Right ventricle myocardium inferior (tissue), 1 donor: ENCODE measurements at regions not wholly inside any gene's neighbourhood (a gene's known extent, or its start where the extent isn't known, plus 50 kb on each side); places are given as distances from the start of the nearest gene placed in this dataset.
"Not testable (repeated sequence)": the region's sequence is repeated elsewhere in the genome, so short reads cannot be mapped to it uniquely, and the experiment has no call there.

Experiments used
- ATAC-seq: fragments of 200-7000 bp; cut with Tn5 transposase; one replicate; pipeline ENCODE4 v1.9.1; 2020; ENCODE audit warnings: mild to moderate bottlenecking, moderate library complexity
- DNase-seq: peaks from one replicate; pipeline ENCODE4 v3.0.0; 2021; ENCODE audit errors: missing footprints
- intact Hi-C: fragments of 100-400 bp; cut with DNase I; formaldehyde crosslinking; loops from one replicate; pipeline ENCODE4 v1.11.0; 2022
- donor health status: DM: no; HTN: yes; CAD: no; lungs with severe emphysema.

DNA sequence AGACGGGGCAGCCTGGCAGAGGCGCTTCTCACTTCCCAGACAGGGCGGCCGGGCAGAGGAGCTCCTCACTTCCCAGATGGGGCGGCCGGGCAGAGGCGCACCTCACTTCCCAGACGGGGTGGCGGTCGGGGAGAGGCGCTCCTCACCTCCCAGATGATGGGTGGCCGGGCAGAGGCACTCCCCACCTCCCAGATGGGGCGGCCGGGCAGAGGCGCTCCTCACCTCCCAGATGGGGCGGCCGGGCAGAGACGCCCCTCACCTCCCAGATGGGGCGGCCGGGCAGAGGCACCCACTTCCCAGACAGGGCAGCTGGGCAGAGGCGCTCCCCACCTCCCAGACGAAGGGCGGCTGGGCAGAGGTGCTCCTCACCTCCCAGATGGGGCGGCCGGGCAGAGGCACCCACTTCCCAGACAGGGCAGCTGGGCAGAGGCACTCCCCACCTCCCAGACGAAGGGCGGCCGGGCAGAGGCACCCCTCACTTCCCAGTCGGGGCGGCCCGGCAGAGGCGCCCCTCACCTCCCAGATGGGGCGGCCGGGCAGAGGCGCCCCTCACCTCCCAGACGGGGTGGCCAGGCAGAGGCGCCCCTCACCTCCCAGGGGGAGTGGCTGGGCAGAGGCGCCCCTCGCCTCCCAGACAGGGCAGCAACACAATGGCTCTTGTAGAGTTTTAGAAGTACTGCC lies 258.8 kb downstream of the HAPSTR1 start:
- ATAC-seq, intact Hi-C loops: not testable (repeated sequence)

DNA sequence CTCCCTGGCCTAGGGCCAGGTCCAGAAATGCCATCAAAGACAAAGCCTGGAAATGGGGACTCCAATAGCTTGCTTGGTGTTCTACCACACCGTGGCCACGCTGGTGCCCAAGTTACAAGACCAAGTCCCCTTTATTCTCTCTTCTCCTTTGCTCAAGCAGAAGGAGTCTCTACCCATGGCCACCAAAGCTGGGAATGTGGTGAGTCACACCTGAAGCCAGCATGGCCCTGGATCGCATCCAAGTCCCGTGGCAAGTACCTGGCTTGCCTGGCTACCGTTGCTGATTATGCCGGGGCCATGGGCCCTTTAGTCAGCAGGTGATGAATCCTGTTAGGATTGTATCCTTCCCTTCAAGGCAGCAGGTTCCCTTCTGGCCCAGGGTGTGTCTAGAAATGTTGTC lies 260.0 kb downstream of the HAPSTR1 start:
- ATAC-seq (no peak), DNase-seq (no peak)
- intact Hi-C loops, result no loop called here

More for the DNA sequence above, 258.8 kb downstream of the HAPSTR1 start:
- DNase-seq, result not testable (repeated sequence)

DNA sequence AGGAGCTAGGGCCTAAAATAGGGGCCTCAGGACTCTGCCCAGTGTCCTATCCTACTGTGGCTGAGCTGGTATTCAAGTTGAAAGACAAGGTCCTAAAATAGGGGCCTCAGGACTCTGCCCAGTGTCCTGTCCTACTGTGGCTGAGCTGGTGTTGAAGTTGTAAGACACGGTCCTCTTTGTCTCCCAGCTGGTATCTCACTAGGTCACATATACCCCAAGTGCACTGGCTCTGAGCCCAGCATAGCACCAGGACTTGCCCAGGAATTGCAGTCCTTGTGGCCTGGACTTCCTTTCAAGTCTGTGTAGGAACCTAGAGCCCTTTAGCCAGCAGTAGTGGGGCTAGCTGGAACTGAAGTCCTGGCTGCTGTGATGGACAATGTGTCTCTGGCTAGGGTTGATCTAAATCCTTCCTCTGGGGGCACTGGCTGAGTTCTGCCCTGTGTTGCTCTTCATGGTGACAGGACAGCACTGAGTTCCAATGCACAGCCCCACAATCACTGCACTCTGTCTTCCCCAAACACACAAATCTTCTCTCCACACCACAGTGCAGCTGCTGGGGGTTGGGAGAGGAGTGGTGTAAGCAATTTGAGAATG lies 260.5 kb downstream of the HAPSTR1 start:
- ATAC-seq, result peak; percentile 91
- intact Hi-C loops, result no loop called here
- DNase-seq, result no peak

DNA sequence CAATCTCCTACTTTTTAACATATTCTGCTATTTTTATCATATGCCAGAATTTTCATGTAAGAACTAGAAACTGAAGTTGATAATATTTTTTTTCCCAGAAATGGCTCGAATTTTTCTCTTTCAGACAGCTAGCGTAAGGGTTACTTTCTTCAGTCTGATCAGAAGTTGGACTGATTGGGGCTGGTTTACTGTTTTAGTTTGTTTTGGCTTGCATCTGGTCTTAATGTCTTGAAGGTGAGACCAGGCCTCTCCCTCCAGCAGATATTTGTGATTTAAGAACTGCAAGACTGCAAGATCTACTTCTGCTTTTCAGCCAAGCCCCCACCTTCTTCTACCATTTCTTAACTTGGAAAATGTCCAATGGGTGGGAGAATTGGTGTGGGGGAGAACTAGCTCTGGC lies 266.4 kb downstream of the HAPSTR1 start:
- no peak for DNase-seq
- intact Hi-C loops, result no loop called here
- ATAC-seq, result no peak

DNA sequence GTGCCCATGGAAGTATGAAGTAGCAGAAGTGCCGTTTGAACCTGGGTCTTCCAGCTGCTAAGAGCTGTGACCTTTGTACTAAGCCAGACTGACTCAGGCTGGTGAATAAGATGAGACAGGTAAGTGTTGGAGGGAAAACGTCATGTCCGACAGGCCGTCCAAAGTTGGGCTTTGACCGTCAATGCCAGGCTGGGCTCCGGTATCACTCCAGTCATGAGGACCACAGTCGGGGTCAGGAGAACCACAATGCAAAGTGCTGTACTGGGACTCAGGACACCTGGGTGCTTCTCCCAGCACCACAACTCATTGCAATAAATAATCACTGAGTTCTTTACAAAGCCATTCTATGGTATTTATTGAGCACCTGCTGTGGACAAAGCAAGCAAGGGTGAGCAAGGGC lies 268.6 kb downstream of the HAPSTR1 start:
- DNase-seq, result no peak
- intact Hi-C loops, result no loop called here

DNA sequence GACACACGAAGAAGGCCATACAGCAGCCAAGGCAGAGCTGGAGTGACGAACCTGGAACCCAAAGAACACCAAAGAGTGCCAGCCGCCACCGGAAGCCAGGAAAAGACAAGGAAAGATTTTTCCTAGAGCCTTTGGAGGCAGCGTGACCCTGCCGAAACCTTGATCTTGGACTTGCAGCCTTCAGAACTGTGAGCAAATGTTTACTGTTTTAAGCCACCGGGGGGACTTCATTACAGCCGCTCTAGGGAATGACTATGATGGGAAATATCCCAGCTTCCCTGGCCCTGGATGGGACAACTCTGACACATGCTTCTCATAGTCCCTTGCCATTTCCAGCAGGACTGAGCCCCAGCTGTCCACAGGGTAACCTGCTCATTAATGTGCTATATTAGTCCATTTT lies 270.6 kb downstream of the HAPSTR1 start:
- intact Hi-C loops, result no loop called here

More for the DNA sequence above, 268.6 kb downstream of the HAPSTR1 start:
- no peak for ATAC-seq

DNA sequence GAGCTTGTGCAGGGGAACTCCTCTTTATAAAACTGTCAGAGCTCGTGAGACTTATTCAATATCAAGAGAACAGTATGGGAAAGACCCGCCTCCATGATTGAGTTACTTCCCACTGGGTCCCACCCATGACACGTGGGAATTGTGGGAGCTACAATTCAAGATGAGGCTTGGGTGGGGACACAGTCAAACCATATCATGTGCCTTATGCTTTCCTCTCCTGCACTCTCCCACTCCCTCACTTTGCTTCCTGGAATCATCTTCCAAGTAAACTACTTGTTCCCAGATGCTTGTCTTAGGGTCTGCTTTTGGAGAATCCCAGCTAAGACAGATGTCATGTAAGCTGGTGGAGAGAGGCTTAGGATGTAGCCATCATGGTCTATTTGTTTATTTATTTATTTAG lies 271.2 kb downstream of the HAPSTR1 start:
- DNase-seq (no peak), ATAC-seq (no peak)
- intact Hi-C loops, result no loop called here

More for the DNA sequence above, 270.6 kb downstream of the HAPSTR1 start:
- DNase-seq (no peak), ATAC-seq (no peak)

DNA sequence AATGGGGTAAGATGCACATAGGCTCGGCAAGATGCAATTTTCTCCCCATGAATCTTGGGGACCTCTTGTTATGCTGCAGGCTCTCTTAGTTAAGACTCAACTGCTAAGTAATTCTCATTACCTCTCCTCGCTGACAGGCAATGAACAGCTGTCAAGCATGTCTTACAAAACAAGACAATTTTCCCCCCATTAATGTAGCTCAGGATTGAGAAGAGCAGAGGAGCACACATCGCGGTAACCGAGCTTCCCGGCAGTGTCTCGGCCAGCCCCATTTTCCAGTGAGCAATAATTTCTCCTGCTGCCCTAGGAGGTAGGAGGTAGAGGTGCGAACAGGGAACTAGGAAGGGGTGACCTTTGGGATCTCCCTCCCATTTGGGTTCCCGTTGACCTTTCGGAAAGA lies 272.1 kb downstream of the HAPSTR1 start:
- intact Hi-C loops, result no loop called here
- no peak for ATAC-seq
- no peak for DNase-seq

DNA sequence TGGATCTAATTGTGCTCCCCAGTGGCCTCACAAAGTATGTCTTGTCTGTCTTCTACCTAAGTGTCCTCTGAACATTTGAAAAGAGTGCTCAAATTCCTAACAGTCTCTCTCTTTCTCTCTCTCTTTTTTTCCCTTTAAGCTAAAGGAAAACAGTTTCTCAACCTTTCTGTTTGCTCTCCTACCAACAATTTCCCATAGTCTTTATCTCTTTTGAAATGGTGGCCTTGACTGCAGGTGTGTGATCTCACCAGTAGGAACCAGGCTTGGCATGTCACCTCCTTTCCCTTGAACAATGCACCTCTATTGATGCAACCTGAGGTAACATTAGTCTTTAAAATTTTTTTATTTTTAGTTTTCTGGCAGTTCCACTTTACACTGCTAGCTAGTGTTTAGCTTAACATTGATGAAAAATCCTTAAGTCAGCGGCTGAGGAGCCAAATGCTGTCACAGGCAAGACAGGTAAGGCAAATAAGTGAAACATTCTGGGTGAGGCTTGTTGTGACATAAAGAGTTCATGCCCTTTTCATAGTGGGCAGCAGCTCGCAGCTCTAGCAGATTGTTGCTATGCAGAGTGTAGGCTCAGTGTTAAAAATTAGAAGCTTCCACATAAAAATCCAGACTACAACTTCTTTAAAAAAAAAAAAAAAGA lies 273.4 kb downstream of the HAPSTR1 start:
- intact Hi-C loops, result loop anchor here (1.0 kb wide), 1 partner anchor 82 kb away; no protein-coding TSS in a partner anchor

DNA sequence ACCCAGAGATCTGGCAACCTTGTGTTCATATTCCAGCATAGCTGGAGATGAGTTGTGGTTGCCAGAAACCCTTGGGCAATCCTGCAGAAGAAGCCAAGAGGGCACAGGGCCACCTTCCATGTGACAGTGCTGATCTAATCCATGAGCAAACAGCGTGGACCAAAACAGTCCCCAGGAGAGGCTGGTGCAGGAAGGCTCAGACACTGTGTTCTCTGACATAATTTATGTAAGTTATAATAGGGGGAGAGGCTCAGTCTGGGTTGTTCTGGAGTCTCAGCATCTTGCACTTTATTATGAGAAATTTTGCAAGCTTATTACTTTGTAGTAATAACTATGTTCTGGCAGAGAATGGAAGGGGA lies 273.9 kb downstream of the HAPSTR1 start:
- intact Hi-C loops, result loop anchor here (1.0 kb wide), 1 partner anchor 82 kb away; no protein-coding TSS in a partner anchor

More for the DNA sequence above, 273.4 kb downstream of the HAPSTR1 start:
- no peak for DNase-seq
- ATAC-seq, result no peak

DNA sequence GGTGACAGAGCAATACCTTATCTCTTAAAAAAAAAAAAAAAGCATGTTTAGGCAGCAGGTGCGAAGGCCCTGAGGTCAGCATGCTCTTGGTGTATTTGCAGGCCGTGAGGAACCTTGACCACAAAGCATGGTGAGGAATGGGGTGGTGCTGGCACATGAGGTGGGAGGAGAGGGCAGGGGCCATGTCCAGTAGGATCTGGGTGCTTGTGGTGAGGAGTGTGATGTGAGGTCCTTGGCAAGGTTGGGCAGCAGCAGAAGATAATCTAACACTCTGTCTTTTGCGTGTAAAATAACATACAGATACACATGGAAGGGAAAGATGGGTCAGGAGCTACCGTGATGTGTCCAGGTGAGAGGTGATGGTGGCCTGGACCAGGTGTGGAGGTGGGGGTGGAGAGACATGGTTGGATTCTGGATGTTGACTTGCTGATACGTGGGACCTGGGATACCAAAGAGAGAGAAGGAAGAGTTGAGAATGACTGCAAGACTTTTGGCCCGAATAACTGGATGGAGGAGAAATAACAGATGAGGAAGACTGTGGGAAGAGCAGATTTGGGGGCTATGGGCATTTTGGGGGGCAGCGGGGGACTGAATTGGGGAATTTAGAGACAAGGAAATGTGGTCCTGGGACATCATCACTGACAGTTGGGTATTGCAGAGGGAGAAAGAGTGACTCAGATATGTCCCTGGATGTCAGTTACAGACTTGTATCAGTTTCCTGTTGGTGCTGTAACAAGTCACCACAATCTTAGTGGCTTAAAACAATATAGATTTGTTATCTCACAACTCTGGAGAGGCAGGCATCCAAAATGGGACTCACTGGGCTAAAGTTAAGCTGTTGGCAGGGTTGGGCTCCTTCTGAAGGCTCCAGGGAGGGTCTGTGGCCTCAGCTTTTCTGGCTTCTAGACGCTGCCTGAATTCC lies 274.9 kb downstream of the HAPSTR1 start:
- intact Hi-C loops, result no loop called here
- DNase-seq, result no peak
- no peak for ATAC-seq

More for the DNA sequence above, 273.9 kb downstream of the HAPSTR1 start:
- DNase-seq, result peak; percentile 83
- peak; percentile 89 for ATAC-seq

DNA sequence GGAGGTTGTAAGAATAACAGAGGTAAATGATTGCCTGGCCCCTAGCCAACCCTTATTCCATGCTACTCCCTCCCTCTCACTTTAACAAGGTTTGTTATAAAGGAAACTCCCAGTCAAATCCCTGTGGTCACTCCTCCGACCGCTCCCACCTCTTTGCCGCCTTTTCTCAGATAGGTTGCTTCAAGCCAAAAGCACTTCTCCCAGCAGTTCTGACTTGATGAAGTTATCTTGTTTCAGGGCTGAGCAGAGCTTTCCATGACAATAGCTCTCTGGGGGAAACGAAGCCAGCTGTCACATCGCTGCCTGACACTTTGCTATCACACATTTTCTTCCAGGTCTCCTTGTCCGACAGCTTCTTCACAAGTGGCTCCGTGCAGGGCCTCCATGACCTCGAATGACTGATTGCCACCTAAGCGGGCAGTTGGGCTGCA lies 278.6 kb downstream of the HAPSTR1 start:
- intact Hi-C loops, result loop anchor here (5.0 to 10.0 kb wide), 4 partner anchors 55 to 1455 kb away; no protein-coding TSS in a partner anchor
- DNase-seq (peak; percentile 77), ATAC-seq (peak; percentile 76)

DNA sequence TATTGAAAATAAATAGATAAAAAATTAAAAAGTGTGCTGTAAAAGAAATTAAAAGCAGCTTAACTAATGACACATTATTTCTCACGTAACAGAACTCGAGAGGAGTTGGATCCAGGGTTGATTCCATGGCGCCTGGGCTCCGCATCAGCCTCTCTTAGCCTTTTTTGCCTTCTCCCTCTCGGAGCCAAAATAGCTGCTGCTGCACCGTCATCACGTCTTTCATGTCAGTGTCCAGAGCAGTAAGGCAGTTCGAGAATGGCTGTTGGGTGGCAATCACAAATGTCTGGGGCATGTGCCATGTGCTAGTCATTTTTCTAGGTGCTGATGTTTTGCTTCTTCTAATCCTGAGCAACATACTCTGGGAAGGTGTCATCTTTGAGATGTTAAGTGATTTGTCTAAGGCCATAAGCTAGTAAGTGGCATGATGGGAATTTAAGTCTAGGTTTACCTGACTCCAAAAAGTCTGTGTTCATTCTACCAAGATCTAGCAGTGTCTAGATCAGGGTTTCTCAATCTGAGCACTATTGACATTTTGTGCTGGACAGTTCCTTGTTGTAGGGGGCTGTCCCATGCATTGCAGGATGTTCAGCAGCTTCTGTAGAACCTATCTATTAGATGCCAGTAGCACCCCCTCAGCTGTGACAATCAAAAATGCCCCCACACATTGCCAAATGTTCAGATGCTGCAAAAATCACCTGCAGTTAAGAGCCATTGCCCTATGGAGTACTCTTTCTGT lies 280.4 kb downstream of the HAPSTR1 start:
- no peak for ATAC-seq
- no peak for DNase-seq
- intact Hi-C loops, result loop anchor here (5.0 to 10.0 kb wide), 4 partner anchors 53 to 1453 kb away; no protein-coding TSS in a partner anchor

DNA sequence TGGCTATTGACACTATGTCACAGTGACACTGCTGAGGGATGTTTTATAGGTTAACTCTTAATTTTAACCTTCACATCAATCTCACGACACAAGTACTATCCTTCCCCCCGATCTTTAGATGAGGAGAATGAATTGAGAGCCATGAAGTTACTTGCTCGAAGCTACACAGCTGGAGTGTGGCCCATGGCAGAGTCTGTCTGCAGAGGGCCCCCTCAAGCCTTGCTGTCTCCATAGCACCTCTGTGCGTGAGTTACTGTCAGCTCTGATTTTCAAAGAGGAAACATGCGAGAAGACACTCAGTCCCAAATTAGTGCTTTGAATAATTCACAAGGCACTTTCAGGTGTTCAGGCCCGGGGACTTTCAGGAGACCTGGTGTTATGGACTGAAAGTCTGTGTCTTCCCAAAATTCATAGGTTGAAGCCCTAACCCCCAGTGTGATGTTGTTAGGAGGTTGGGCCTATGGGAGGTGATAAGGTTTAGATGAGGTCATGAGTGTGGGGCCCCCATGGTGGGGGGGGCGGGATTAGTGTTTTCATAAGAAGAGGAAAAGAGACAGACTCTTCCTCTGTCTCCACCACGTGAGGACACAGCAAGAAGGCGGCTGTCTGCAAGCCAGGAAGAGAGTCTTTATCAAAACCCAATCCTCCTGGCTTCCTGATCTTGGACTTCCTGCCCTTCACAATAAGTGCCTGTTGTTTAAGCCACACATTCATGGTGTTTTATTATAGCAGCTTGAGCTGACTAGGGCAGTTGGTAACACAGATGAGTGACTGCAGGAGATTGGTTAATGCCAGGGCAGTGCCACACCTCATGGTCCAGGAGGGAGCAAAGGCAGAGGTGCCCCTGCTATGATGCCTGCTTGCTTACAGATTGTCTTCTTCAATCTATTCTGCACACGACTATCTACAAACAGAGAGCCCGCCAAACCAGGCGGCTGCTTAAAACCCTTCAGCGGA lies 281.8 kb downstream of the HAPSTR1 start:
- intact Hi-C loops, result loop anchor here (5.0 to 10.0 kb wide), 4 partner anchors 52 to 1452 kb away; no protein-coding TSS in a partner anchor
- DNase-seq, result no peak

DNA sequence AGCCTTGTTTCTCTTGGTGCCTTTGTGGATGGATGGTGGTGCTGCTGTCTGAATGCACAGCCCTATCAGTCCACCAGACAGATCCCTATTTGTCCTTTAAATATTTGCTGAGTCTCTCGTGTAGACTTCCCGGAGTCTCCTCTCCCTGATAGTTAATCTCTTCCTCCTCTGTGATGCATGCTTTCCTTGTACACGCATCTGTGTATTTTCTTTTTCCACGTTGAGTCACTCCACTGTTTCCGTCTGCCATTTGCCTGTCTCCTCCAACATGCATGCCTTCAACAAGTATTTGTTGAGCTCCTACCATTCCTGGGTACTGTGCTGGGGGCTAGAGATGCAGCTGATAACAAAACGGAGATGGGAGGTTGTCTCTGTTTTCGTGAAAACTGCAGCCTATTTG lies 282.6 kb downstream of the HAPSTR1 start:
- no peak for ATAC-seq
- intact Hi-C loops, result loop anchor here (5.0 to 10.0 kb wide), 4 partner anchors 51 to 1451 kb away; no protein-coding TSS in a partner anchor

More for the DNA sequence above, 281.8 kb downstream of the HAPSTR1 start:
- no peak for ATAC-seq

DNA sequence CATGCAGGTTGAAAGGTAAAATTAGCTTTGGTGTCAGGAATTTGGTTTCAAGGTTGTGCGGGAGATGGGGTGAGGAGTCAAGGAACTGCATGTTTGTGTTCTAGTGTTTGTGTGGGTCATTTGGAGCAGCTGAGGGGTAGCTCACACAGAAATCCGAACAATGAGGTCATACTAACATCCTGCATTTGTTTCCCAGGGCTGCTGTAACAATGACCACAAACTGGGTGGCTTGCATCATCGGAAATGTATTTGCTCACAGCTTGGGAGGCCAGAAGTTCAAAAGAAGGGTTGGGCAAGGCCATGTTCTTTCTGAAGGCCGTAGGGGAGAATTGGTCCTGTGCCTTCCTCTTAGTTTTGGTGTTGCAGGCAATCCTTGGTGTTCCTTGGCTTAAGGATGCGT lies 287.4 kb downstream of the HAPSTR1 start:
- ATAC-seq (peak; percentile 15), DNase-seq (no peak)
- intact Hi-C loops, result loop anchor here (10.0 kb wide), 2 partner anchors 46 to 1446 kb away; no protein-coding TSS in a partner anchor

More for the DNA sequence above, 282.6 kb downstream of the HAPSTR1 start:
- DNase-seq, result no peak

DNA sequence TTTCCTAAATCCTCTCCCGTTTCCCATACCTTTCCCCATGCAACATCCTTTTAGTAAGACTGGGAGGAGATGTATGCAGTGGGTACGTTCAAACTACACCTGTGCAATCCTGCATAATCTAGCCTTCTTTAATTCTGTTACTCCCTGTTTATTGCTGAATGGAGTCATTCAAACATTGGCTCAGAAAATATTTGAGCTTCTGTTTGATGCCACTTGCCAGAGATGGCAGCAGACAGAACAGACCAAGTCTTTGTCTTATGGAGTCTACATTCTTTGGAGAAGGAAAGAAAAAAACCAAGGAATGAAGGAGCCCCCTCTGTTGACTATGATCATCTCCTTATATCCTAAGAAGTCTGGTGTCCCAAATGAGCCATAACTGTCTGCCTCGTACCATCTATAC lies 288.8 kb downstream of the HAPSTR1 start:
- DNase-seq (no peak), ATAC-seq (no peak)
- intact Hi-C loops, result no loop called here
